H4 (cell line): ENCODE measurements at regions not wholly inside any gene's neighbourhood (a gene's known extent, or its start where the extent isn't known, plus 50 kb on each side); places are given as distances from the start of the nearest gene placed in this dataset.

Source experiments
- DNase-seq: peaks from one replicate; pipeline ENCODE4 v3.0.0-alpha.2; 2015; ENCODE audit warnings: low spot score

GRCh38 chr4:156595041-156595440 lies 376.6 kb downstream of the PDGFC start:
- DNase-seq: no peak

GRCh38 chr4:156594624-156595023 lies 377.0 kb downstream of the PDGFC start:
- no peak for DNase-seq

GRCh38 chr4:156593464-156593863 lies 378.1 kb downstream of the PDGFC start:
- DNase-seq: no peak

GRCh38 chr4:156591679-156592078 lies 379.9 kb downstream of the PDGFC start:
- DNase-seq: no peak

GRCh38 chr4:156584100-156584499 lies 387.5 kb downstream of the PDGFC start:
- DNase-seq: peak; percentile 39

GRCh38 chr4:156583265-156583664 lies 388.3 kb downstream of the PDGFC start:
- no peak for DNase-seq

- no peak for DNase-seq
Measured at GRCh38 chr4:156581282-156582063, 390.1 kb downstream of the PDGFC start.

GRCh38 chr4:156578713-156579112 lies 392.9 kb downstream of the PDGFC start:
- DNase-seq: no peak

- DNase-seq: no peak
Measured at GRCh38 chr4:156578005-156578404, 393.6 kb downstream of the PDGFC start.

- DNase-seq: no peak
Measured at GRCh38 chr4:156576946-156577345, 394.7 kb downstream of the PDGFC start.

- peak; percentile 95 for DNase-seq
Measured at GRCh38 chr4:156575430-156576073, 396.0 kb downstream of the PDGFC start.

GRCh38 chr4:156571146-156571545 lies 400.5 kb downstream of the PDGFC start:
- DNase-seq: no peak

- DNase-seq: no peak
Measured at GRCh38 chr4:156569535-156569934, 402.1 kb downstream of the PDGFC start.

GRCh38 chr4:156568484-156568883 lies 403.1 kb downstream of the PDGFC start:
- DNase-seq: no peak

GRCh38 chr4:156568041-156568440 lies 403.6 kb downstream of the PDGFC start:
- no peak for DNase-seq

GRCh38 chr4:156560701-156561100 lies 410.9 kb downstream of the PDGFC start:
- no peak for DNase-seq

GRCh38 chr4:156559346-156559745 lies 412.3 kb downstream of the PDGFC start:
- DNase-seq: no peak

GRCh38 chr4:156558373-156559025 lies 413.1 kb downstream of the PDGFC start:
- peak; percentile 45 for DNase-seq

GRCh38 chr4:156557920-156558319 lies 413.7 kb downstream of the PDGFC start:
- no peak for DNase-seq

GRCh38 chr4:156556336-156556735 lies 415.3 kb downstream of the PDGFC start:
- no peak for DNase-seq

- DNase-seq: no peak
Measured at GRCh38 chr4:156553659-156554058, 417.9 kb downstream of the PDGFC start.

GRCh38 chr4:156547891-156548290 lies 423.7 kb downstream of the PDGFC start:
- no peak for DNase-seq

GRCh38 chr4:156547439-156547838 lies 424.2 kb downstream of the PDGFC start:
- DNase-seq: peak; percentile 85
